A673 (cell line): ENCODE measurements at regions not wholly inside any gene's neighbourhood (a gene's known extent, or its start where the extent isn't known, plus 50 kb on each side); places are given as distances from the start of the nearest gene placed in this dataset.

Experiments
- BruUV-seq: library from RNA; stranded (reverse); fragments of 400-500 nt; replicated peaks from 2 replicates; lab custom pipeline; 2021; lab: Mats Ljungman, UMichigan
- CTCF ChIA-PET: fragments of 300-600 bp; sonication (Branson Sonifier 250); formaldehyde crosslinking; loops from one replicate; lab custom pipeline; 2022; ENCODE audit warnings: antibody characterized with exemption; lab: Charles Lee
- POLR2A ChIA-PET: fragments of 300-600 bp; sonication (Branson Sonifier 250); formaldehyde crosslinking; loops from one replicate; lab custom pipeline; 2022; ENCODE audit warnings: antibody characterized with exemption; ENCODE audit not compliant: low non-redundant PET; lab: Charles Lee
- DNase-seq: peaks from one replicate; pipeline ENCODE4 v3.0.0-alpha.2; 2015; ENCODE audit warnings: low spot score
- H3K27ac ChIP-seq: fragments of 200-600 bp; sonication (generic); 2 replicates; pipeline ENCODE4 v1.5.1; 2016; ENCODE audit warnings: mixed run types, low read depth, mild to moderate bottlenecking, mixed read lengths, antibody characterized with exemption, low read length; ENCODE audit not compliant: poor library complexity, severe bottlenecking
- H3K27me3 ChIP-seq: fragments of 200-600 bp; sonication (generic); replicated peaks from 2 replicates; pipeline ENCODE4 v1.6.1; 2017; ENCODE audit warnings: mixed run types, low read depth, mild to moderate bottlenecking, mixed read lengths, antibody characterized with exemption, low read length; ENCODE audit not compliant: insufficient read depth, poor library complexity
- H3K36me3 ChIP-seq: fragments of 200-600 bp; sonication (generic); 2 replicates; pipeline ENCODE4 v1.6.1; 2016; ENCODE audit warnings: mixed run types, mild to moderate bottlenecking, mixed read lengths, antibody characterized with exemption, low read length; ENCODE audit not compliant: insufficient read depth, poor library complexity, severe bottlenecking
- H3K4me1 ChIP-seq: fragments of 200-600 bp; sonication (generic); 2 replicates; pipeline ENCODE4 v1.6.1; 2017; ENCODE audit warnings: mixed run types, mild to moderate bottlenecking, mixed read lengths, antibody characterized with exemption, low read length; ENCODE audit not compliant: insufficient read depth, poor library complexity, severe bottlenecking
- H3K4me3 ChIP-seq: fragments of 200-600 bp; sonication (generic); 2 replicates; pipeline ENCODE4 v1.5.1; 2016; ENCODE audit warnings: low read depth, mixed run types, mild to moderate bottlenecking, mixed read lengths, low read length; ENCODE audit not compliant: poor library complexity, severe bottlenecking
- H3K9me3 ChIP-seq: fragments of 200-600 bp; sonication (generic); 2 replicates; pipeline ENCODE4 v1.6.1; 2016; ENCODE audit warnings: mixed run types, low read depth, mild to moderate bottlenecking, mixed read lengths, antibody characterized with exemption, low read length; ENCODE audit not compliant: poor library complexity, severe bottlenecking
- CTCF ChIP-seq: fragments of 300-800, 200-600 bp; sonication (generic); conservative IDR thresholded peaks from 2 replicates; pipeline ENCODE4 v1.5.1; 2017; ENCODE audit warnings: low read depth, mild to moderate bottlenecking, antibody characterized with exemption, low read length, moderate library complexity, mixed read lengths
- EZH2 ChIP-seq: fragments of 200-600 bp; sonication (generic); IDR thresholded peaks from 2 replicates; pipeline ENCODE4 v1.6.1; 2017; ENCODE audit warnings: borderline replicate concordance, low read depth, mild to moderate bottlenecking, mixed read lengths, antibody characterized with exemption, low read length; ENCODE audit not compliant: poor library complexity, severe bottlenecking
- intact Hi-C: fragments of 100-400 bp; cut with micrococcal nuclease; formaldehyde crosslinking; loops from one replicate; pipeline ENCODE4 v1.10.0; 2022; ENCODE audit not compliant: unreplicated experiment

GRCh38 chr2:239781454-239781853 is 243.7 kb downstream of the NDUFA10 start:
- ChIA-PET CTCF (no interaction called here), POLR2A (no interaction called here)
- no TSS peak for BruUV-seq
- peaks cover 3% of the 10 kb centered on the region for H3K4me1 ChIP-seq
- no peak overlapping the region for H3K27ac ChIP-seq
- no peaks in the 10 kb centered on the region for H3K36me3 ChIP-seq
- no peak overlapping the region for H3K4me3 ChIP-seq
- H3K9me3 ChIP-seq = no peaks in the 10 kb centered on the region
- peaks cover 10% of the 10 kb centered on the region for H3K27me3 ChIP-seq
- TF ChIP-seq CTCF (no peak), EZH2 (no peak)
- no peak for DNase-seq
- intact Hi-C loops = no loop called here

- Histone ChIP-seq H3K36me3 (no peaks in the 10 kb centered on the region), H3K4me1 (peaks cover 4% of the 10 kb centered on the region), H3K4me3 (no peak overlapping the region), H3K9me3 (no peaks in the 10 kb centered on the region), H3K27ac (no peak overlapping the region), H3K27me3 (peaks cover 19% of the 10 kb centered on the region)
- intact Hi-C loops = no loop called here
- CTCF ChIA-PET = no interaction called here
- no peak for DNase-seq
- POLR2A ChIA-PET = no interaction called here
- TF ChIP-seq CTCF = no peak
- TF ChIP-seq EZH2 = no peak
- no TSS peak for BruUV-seq
Observed at GRCh38 chr2:239780236-239780994, 244.7 kb downstream of the NDUFA10 start.

- H3K4me3 ChIP-seq = no peak overlapping the region
- no peaks in the 10 kb centered on the region for H3K9me3 ChIP-seq
- H3K4me1 ChIP-seq = peaks cover 6% of the 10 kb centered on the region
- BruUV-seq = no TSS peak
- H3K27me3 ChIP-seq = peaks cover 28% of the 10 kb centered on the region
- no peak for DNase-seq
- ChIA-PET CTCF (no interaction called here), POLR2A (interaction anchor here (0.7 kb wide), 1 partner anchor 28 kb away, joined by 3 read pairs; no protein-coding TSS in a partner anchor)
- H3K36me3 ChIP-seq = no peaks in the 10 kb centered on the region
- no peak overlapping the region for H3K27ac ChIP-seq
- intact Hi-C loops = no loop called here
- no peak for TF ChIP-seq EZH2
- no peak for TF ChIP-seq CTCF
Observed at GRCh38 chr2:239779584-239779983, 245.6 kb downstream of the NDUFA10 start.
